ENCODE measurements at regions not wholly inside any gene's neighbourhood (a gene's known extent, or its start where the extent isn't known, plus 50 kb on each side); places are given as distances from the start of the nearest gene placed in this dataset.
A peak's percentile ranks its signal among the peaks of the same experiment; 100 is the strongest.

DNA sequence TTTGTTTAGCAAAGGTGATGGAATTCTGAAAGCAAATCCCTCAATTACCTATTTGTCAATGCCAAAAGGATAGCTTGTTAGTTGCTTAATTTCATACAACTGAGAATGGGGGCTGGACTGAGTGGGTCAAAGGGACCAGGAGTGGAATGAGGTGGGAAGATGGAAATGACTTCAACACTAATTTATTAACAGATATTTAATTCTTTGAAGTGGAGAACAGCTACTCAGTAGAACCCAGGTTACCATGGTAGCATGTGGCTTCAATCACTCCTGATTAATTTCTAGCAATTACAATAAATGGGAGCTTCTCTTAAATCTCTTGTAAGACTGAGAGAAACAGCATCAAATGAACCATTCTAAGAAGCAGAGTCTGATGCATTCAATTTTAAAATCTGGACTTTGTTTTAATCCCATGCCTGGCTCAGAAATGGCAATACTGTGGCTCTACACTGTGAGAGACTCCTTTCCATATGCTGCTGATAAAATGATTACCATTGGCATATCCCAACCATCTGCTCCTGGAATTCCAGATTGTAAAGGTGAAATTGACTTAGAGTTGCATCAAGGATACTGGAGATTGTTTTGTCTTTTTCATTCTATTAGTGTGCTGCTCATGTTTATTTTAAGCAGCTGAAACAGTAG lies 607.8 kb downstream of the SNAPC1 start:
- H3K27ac ChIP-seq, result no peak overlapping the region
- TF ChIP-seq, protein P1, sequence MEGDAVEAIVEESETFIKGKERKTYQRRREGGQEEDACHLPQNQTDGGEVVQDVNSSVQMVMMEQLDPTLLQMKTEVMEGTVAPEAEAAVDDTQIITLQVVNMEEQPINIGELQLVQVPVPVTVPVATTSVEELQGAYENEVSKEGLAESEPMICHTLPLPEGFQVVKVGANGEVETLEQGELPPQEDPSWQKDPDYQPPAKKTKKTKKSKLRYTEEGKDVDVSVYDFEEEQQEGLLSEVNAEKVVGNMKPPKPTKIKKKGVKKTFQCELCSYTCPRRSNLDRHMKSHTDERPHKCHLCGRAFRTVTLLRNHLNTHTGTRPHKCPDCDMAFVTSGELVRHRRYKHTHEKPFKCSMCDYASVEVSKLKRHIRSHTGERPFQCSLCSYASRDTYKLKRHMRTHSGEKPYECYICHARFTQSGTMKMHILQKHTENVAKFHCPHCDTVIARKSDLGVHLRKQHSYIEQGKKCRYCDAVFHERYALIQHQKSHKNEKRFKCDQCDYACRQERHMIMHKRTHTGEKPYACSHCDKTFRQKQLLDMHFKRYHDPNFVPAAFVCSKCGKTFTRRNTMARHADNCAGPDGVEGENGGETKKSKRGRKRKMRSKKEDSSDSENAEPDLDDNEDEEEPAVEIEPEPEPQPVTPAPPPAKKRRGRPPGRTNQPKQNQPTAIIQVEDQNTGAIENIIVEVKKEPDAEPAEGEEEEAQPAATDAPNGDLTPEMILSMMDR (IDR thresholded peaks at IDR 0.05), result no peak
- TF ChIP-seq ZFX (IDR thresholded peaks at IDR 0.05; ENCODE audit: borderline replicate concordance), result no peak

DNA sequence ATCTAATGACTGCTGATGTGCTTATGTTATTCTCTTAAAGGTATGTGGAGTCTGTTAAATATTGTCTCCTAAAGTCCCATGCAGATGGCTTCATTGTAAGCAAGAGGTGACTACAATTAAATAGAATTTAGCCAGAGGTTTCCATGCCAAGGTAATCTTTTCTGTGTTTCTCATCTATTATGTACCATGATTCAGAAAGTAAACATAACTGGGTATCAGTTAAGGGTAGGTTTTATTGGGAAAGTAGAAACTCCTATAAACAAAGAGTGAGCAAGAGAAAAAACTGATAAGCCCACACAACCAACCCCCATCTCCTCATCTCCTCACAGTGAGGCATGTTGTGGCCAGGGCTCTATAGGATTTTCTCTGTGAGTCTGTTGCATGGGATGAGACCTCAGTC lies 611.7 kb downstream of the SNAPC1 start:
- no peak for TF ChIP-seq ZFX (IDR thresholded peaks at IDR 0.05; ENCODE audit: borderline replicate concordance)
- TF ChIP-seq, protein P1 (IDR thresholded peaks at IDR 0.05), result no peak
- no peak overlapping the region for H3K27ac ChIP-seq

GRCh38 chr14:62378057-62378456 lies 615.8 kb downstream of the SNAPC1 start:
- H3K27ac ChIP-seq, result peak overlapping the region; percentile 62
- TF ChIP-seq, protein P1 (IDR thresholded peaks at IDR 0.05), result no peak
- no peak for TF ChIP-seq ZFX (IDR thresholded peaks at IDR 0.05; ENCODE audit: borderline replicate concordance)

DNA sequence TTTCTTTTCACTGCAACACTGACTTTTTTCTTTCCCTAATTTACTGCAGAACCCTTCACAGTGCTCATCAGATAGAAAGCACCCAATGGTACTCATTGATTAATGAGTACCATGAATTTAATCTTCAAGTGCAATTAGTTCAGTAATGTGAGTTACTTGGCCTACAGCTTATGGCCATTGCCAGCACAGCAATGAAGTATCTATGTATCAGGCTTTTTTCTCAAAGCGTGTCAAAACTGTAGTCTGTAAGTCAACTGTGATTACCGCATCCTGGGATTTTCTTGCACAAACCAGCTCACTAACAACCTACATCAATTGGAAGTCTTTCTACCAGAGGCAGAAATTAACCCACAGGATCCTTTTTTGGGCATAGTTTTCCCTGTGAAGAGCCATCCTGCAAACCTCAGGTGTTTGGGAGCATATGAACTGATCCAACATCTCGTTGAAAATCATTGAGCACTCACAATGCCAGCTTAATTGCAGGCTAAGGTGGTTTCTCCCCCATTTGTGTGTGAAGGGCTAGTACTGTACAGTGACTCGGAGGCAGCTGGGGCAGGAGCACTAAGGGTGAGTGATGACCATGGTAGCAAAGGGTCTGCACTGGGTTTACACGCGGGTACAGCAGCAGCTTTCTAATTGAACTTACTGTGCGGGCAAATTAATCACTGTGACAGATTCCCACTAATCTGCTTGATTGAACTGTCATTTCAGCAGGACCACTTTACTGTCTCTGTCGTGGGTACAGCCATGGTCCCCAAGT lies 619.3 kb downstream of the SNAPC1 start:
- H3K27ac ChIP-seq, result no peak overlapping the region
- TF ChIP-seq ZFX (IDR thresholded peaks at IDR 0.05; ENCODE audit: borderline replicate concordance), result no peak
- TF ChIP-seq, protein P1 (IDR thresholded peaks at IDR 0.05), result no peak

GRCh38 chr14:62409169-62409568 lies 636.1 kb downstream of the KCNH5 start:
- H3K27ac ChIP-seq, result no peak overlapping the region
- TF ChIP-seq, protein P1 (IDR thresholded peaks at IDR 0.05), result no peak
- TF ChIP-seq ZFX (IDR thresholded peaks at IDR 0.05; ENCODE audit: borderline replicate concordance), result no peak

- TF ChIP-seq, protein P1 (IDR thresholded peaks at IDR 0.05), result no peak
- no peak for TF ChIP-seq ZFX (IDR thresholded peaks at IDR 0.05; ENCODE audit: borderline replicate concordance)
- H3K27ac ChIP-seq, result no peak overlapping the region
Measured at GRCh38 chr14:62409626-62410300, 635.5 kb downstream of the KCNH5 start.

DNA sequence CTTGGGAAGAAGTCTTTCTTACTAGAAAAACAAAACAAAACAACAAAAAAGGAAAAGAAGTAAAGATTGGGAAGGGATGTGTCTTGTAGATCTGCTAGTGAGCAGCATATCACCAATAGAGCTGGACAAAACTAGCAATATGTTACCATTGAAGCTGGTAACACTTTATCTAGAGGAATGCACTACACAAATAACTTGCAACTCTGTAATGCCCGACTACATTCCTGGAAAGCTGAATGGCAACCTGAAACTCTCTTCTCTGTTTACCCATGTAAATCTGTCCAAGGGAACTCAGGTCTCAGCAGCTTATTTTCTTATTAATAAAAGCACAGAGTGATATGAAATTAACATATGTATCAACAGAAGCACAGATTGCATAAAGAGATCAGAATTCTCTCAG lies 624.4 kb downstream of the KCNH5 start:
- H3K27ac ChIP-seq, result no peak overlapping the region
- TF ChIP-seq, protein P1 (IDR thresholded peaks at IDR 0.05), result no peak

Data from 22Rv1 (cell line).